ENCODE measurements at regions not wholly inside any gene's neighbourhood (a gene's known extent, or its start where the extent isn't known, plus 50 kb on each side); places are given as distances from the start of the nearest gene placed in this dataset.

DNA sequence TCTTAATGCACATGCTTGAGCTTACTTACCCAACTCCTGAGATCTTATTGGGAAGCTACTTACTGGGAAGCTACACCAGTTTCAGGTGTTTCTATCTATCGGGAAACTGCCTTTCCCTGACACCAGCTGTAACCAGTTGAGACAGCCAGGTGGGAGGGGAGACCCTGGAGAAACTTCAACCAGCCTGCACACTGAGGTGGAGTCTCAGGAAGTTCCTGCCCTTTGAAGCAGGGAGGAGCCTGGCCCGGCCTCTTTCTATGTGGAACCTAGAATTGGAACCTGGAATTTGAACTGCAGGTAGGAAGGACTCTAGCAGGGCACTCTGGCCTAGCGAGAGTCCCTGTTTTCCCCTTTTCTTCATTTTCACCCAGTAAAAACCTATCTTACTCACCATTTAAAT lies 425.8 kb upstream of the PABPC4L start:
- intact Hi-C loops (cut with micrococcal nuclease) (loop anchor here (10.0 kb wide), 2 partner anchors 153 to 1473 kb away; no protein-coding TSS in a partner anchor), dilution Hi-C loops (cut with MboI; ENCODE audit: extremely low pct_ligation_motif_present, low sequenced_read_pairs) (no loop called here)
- TF ChIP-seq MYC (IDR thresholded peaks at IDR 0.05; ENCODE audit: low read depth, low read length) (no peak), EZH2 (IDR thresholded peaks at IDR 0.05; ENCODE audit: borderline replicate concordance, low read depth, low read length, severe bottlenecking) (no peak), FOS (IDR thresholded peaks at IDR 0.05; ENCODE audit: borderline replicate concordance, insufficient read depth, low read length) (no peak), MAX (IDR thresholded peaks at IDR 0.05; ENCODE audit: insufficient read depth, insufficient read length) (no peak), GATA2 (IDR thresholded peaks at IDR 0.05; ENCODE audit: insufficient read depth, insufficient read length, low read depth, low read length) (no peak), POLR2A (IDR thresholded peaks at IDR 0.05; ENCODE audit: low read depth, low read length) (no peak), JUN (IDR thresholded peaks at IDR 0.05; ENCODE audit: borderline replicate concordance, insufficient read depth, insufficient read length, low read depth) (no peak), POLR2AphosphoS5 (IDR thresholded peaks at IDR 0.05; ENCODE audit: insufficient read depth, low read depth, low read length) (no peak)
- TF ChIP-seq, protein P1, sequence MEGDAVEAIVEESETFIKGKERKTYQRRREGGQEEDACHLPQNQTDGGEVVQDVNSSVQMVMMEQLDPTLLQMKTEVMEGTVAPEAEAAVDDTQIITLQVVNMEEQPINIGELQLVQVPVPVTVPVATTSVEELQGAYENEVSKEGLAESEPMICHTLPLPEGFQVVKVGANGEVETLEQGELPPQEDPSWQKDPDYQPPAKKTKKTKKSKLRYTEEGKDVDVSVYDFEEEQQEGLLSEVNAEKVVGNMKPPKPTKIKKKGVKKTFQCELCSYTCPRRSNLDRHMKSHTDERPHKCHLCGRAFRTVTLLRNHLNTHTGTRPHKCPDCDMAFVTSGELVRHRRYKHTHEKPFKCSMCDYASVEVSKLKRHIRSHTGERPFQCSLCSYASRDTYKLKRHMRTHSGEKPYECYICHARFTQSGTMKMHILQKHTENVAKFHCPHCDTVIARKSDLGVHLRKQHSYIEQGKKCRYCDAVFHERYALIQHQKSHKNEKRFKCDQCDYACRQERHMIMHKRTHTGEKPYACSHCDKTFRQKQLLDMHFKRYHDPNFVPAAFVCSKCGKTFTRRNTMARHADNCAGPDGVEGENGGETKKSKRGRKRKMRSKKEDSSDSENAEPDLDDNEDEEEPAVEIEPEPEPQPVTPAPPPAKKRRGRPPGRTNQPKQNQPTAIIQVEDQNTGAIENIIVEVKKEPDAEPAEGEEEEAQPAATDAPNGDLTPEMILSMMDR (IDR thresholded peaks at IDR 0.05; ENCODE audit: extremely low read depth in 1 of 2, insufficient read depth in 1 of 2, low read depth in 1 of 2, low read length in 2 of 2): no peak
- no peaks in the 10 kb centered on the region for H3K79me2 ChIP-seq (ENCODE audit: control insufficient read depth, insufficient read depth, low read length)
- peak overlapping the region; percentile 27 for H2AFZ ChIP-seq (ENCODE audit: low read depth, low read length)
- no peak overlapping the region for H3K27ac ChIP-seq (ENCODE audit: insufficient read depth, low read depth, low read length)
- H3K9me1 ChIP-seq (replicated peaks; ENCODE audit: control insufficient read depth, extremely low read depth, insufficient read depth, low read length): no peaks in the 10 kb centered on the region
- DNase-seq (ENCODE audit: low read depth, low spot score) (no peak), FAIRE-seq (no peak)
- POLR2A ChIA-PET: no interaction called here
- H3K9ac ChIP-seq (replicated peaks; ENCODE audit: extremely low read depth, insufficient read depth, low read length): no peak overlapping the region
- peaks cover 18% of the 10 kb centered on the region for H3K4me1 ChIP-seq (ENCODE audit: control insufficient read depth, extremely low read depth, insufficient read depth, low read length)
- CTCF ChIA-PET: interaction anchor here (1.2 kb wide), 1 partner anchor 8 kb away, joined by 4 read pairs; no protein-coding TSS in a partner anchor
- BruUV-seq (replicated peaks): no TSS peak
- H3K4me2 ChIP-seq (ENCODE audit: insufficient read depth, low read length): no peak overlapping the region
- no peak overlapping the region for H3K4me3 ChIP-seq (replicated peaks in 1 of 3; ENCODE audit: insufficient read depth in 1 of 3, low read depth in 1 of 3, low read length in 3 of 3)
- H4K20me1 ChIP-seq (replicated peaks; ENCODE audit: control insufficient read depth, extremely low read depth, insufficient read depth, low read length): no peaks in the 10 kb centered on the region
- H3K9me3 ChIP-seq (replicated peaks; ENCODE audit: control insufficient read depth, insufficient read depth, low read length): no peaks in the 10 kb centered on the region
- H3K36me3 ChIP-seq (ENCODE audit: control insufficient read depth in 2 of 2, extremely low read depth in 1 of 2, insufficient read depth in 2 of 2, low read length in 2 of 2): no peaks in the 10 kb centered on the region
- H3K27me3 ChIP-seq (ENCODE audit: control insufficient read depth in 2 of 2, insufficient read depth in 2 of 2, low read length in 2 of 2): no peaks in the 10 kb centered on the region
